ENCODE measurements at regions not wholly inside any gene's neighbourhood (a gene's known extent, or its start where the extent isn't known, plus 50 kb on each side); places are given as distances from the start of the nearest gene placed in this dataset.

DNA sequence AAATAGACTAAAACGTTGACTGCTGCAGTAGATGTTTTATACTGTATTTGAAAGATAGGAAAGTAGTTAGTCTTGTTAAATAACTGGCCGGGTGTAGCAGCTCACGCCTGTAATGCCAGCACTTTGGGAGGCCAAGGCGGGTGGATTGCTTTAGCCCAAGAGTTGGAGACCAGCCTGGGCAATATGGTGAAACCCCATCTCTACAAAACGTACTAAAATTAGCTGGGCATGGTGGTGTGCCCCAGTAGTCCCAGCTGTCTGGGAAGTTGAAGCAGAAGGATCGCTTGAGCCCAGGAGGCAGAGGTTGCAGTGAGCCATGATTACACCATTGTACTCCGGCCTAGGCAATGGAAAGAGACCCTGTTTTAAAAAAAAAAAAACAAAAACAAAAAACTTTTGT, 60.5 kb upstream of the ULK4 start:
- Histone ChIP-seq H3K9me3 (ENCODE audit: control insufficient read depth in 4 of 4, low read length in 3 of 4) (no peaks in the 10 kb centered on the region), H3K4me3 (ENCODE audit: low read depth in 1 of 3, low read length in 3 of 3) (no peak overlapping the region), H3K9ac (ENCODE audit: low read depth in 1 of 2, low read length in 2 of 2) (no peak overlapping the region), H3K36me3 (ENCODE audit: control insufficient read depth in 4 of 4, insufficient read depth in 3 of 4, low read depth in 1 of 4, low read length in 3 of 4) (no peaks in the 10 kb centered on the region), H3K27me3 (ENCODE audit: control insufficient read depth in 4 of 4, insufficient read depth in 4 of 4, low read length in 3 of 4) (no peaks in the 10 kb centered on the region), H3K27ac (ENCODE audit: low read depth in 1 of 2, low read length in 2 of 2) (no peak overlapping the region), H3K4me1 (ENCODE audit: control insufficient read depth in 4 of 4, insufficient read depth in 4 of 4, low read length in 3 of 4) (peaks cover 8 to 60% (median 44%) of the 10 kb centered on the region in 4 donors)
- TF ChIP-seq RXRA (IDR thresholded peaks at IDR 0.05) (no peak), EGR1 (IDR thresholded peaks at IDR 0.05; ENCODE audit: low read depth in 2 of 2) (no peak), YY1 (IDR thresholded peaks at IDR 0.05) (no peak), RAD21 (IDR thresholded peaks at IDR 0.05) (no peak), FOXA2 (IDR thresholded peaks at IDR 0.05) (no peak), HNF4G (IDR thresholded peaks at IDR 0.05) (no peak), FOXA1 (IDR thresholded peaks at IDR 0.05) (no peak), SP1 (IDR thresholded peaks at IDR 0.05) (no peak), GABPA (IDR thresholded peaks at IDR 0.05 in 1 of 2, conservative IDR thresholded peaks at IDR 0.05 in 1 of 2) (no peak), JUND (IDR thresholded peaks at IDR 0.05) (no peak)
- TF ChIP-seq, protein P1, sequence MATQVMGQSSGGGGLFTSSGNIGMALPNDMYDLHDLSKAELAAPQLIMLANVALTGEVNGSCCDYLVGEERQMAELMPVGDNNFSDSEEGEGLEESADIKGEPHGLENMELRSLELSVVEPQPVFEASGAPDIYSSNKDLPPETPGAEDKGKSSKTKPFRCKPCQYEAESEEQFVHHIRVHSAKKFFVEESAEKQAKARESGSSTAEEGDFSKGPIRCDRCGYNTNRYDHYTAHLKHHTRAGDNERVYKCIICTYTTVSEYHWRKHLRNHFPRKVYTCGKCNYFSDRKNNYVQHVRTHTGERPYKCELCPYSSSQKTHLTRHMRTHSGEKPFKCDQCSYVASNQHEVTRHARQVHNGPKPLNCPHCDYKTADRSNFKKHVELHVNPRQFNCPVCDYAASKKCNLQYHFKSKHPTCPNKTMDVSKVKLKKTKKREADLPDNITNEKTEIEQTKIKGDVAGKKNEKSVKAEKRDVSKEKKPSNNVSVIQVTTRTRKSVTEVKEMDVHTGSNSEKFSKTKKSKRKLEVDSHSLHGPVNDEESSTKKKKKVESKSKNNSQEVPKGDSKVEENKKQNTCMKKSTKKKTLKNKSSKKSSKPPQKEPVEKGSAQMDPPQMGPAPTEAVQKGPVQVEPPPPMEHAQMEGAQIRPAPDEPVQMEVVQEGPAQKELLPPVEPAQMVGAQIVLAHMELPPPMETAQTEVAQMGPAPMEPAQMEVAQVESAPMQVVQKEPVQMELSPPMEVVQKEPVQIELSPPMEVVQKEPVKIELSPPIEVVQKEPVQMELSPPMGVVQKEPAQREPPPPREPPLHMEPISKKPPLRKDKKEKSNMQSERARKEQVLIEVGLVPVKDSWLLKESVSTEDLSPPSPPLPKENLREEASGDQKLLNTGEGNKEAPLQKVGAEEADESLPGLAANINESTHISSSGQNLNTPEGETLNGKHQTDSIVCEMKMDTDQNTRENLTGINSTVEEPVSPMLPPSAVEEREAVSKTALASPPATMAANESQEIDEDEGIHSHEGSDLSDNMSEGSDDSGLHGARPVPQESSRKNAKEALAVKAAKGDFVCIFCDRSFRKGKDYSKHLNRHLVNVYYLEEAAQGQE (IDR thresholded peaks at IDR 0.05) = no peak
- TF ChIP-seq, protein P2, sequence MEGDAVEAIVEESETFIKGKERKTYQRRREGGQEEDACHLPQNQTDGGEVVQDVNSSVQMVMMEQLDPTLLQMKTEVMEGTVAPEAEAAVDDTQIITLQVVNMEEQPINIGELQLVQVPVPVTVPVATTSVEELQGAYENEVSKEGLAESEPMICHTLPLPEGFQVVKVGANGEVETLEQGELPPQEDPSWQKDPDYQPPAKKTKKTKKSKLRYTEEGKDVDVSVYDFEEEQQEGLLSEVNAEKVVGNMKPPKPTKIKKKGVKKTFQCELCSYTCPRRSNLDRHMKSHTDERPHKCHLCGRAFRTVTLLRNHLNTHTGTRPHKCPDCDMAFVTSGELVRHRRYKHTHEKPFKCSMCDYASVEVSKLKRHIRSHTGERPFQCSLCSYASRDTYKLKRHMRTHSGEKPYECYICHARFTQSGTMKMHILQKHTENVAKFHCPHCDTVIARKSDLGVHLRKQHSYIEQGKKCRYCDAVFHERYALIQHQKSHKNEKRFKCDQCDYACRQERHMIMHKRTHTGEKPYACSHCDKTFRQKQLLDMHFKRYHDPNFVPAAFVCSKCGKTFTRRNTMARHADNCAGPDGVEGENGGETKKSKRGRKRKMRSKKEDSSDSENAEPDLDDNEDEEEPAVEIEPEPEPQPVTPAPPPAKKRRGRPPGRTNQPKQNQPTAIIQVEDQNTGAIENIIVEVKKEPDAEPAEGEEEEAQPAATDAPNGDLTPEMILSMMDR (IDR thresholded peaks at IDR 0.05; ENCODE audit: low read depth, low read length, missing input control) = no peak
- TF ChIP-seq, protein P3, sequence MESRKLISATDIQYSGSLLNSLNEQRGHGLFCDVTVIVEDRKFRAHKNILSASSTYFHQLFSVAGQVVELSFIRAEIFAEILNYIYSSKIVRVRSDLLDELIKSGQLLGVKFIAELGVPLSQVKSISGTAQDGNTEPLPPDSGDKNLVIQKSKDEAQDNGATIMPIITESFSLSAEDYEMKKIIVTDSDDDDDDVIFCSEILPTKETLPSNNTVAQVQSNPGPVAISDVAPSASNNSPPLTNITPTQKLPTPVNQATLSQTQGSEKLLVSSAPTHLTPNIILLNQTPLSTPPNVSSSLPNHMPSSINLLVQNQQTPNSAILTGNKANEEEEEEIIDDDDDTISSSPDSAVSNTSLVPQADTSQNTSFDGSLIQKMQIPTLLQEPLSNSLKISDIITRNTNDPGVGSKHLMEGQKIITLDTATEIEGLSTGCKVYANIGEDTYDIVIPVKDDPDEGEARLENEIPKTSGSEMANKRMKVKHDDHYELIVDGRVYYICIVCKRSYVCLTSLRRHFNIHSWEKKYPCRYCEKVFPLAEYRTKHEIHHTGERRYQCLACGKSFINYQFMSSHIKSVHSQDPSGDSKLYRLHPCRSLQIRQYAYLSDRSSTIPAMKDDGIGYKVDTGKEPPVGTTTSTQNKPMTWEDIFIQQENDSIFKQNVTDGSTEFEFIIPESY (IDR thresholded peaks at IDR 0.05) = no peak
- DNase-seq (ENCODE audit: low spot score) = no peak
- 85% methylated on average over 7 of the region's 7 CpGs for WGBS

DNA sequence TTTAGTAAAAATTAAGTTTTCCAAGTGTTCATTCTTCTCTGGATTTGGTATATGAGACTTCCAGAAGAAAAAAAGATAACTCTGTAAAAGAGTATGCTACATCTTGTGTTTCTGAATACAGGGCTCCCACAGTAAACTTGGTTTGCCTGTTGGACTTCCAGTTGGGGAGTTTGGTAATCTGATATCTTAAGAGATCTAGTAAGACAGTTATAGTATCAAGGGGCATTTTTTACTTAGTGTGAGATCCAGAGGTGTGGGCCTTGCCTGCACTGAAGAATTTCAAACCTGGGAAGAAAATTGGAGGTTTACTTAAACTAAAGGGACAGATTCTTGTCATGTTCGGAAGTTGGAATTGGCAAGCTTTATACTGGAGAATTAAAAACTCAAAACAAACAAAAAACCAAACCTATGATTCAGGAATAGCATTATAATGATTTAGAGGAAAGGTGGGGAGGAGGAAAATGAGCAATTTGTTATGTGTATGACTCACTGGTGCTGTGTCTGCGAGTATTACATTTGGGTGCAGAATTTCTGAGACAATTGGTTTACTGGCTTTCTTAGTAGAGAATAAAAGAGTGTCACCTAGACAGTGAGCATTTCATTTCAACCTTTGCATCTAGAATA, 58.9 kb upstream of the ULK4 start:
- no peak for TF ChIP-seq FOXA1 (IDR thresholded peaks at IDR 0.05)
- TF ChIP-seq YY1 (IDR thresholded peaks at IDR 0.05) = no peak
- TF ChIP-seq HNF4G (IDR thresholded peaks at IDR 0.05) = no peak
- TF ChIP-seq TAF1 (conservative IDR thresholded peaks at IDR 0.05) = no peak
- no peak for TF ChIP-seq FOXA2 (IDR thresholded peaks at IDR 0.05)
- no peak for TF ChIP-seq RXRA (IDR thresholded peaks at IDR 0.05)
- no peak for TF ChIP-seq HNF4A (conservative IDR thresholded peaks at IDR 0.05)
- no peak for TF ChIP-seq NR2F2 (IDR thresholded peaks at IDR 0.05)
- H3K36me3 ChIP-seq (ENCODE audit: control insufficient read depth in 4 of 4, insufficient read depth in 3 of 4, low read depth in 1 of 4, low read length in 3 of 4) = no peaks in the 10 kb centered on the region
- H3K9ac ChIP-seq (ENCODE audit: low read depth in 1 of 2, low read length in 2 of 2) = no peak overlapping the region
- 54% methylated on average over 2 of the region's 2 CpGs for WGBS
- no peak overlapping the region for H3K4me3 ChIP-seq (ENCODE audit: low read depth in 1 of 3, low read length in 3 of 3)
- no peak for DNase-seq (ENCODE audit: low spot score)
- H3K27me3 ChIP-seq (ENCODE audit: control insufficient read depth in 4 of 4, insufficient read depth in 4 of 4, low read length in 3 of 4) = no peaks in the 10 kb centered on the region
- H3K4me1 ChIP-seq (ENCODE audit: control insufficient read depth in 4 of 4, insufficient read depth in 4 of 4, low read length in 3 of 4) = peaks cover 8 to 66% (median 46%) of the 10 kb centered on the region in 4 donors
- peak overlapping the region; percentile 71 to 79 for H3K27ac ChIP-seq (ENCODE audit: low read depth in 1 of 2, low read length in 2 of 2)
- no peaks in the 10 kb centered on the region for H3K9me3 ChIP-seq (ENCODE audit: control insufficient read depth in 4 of 4, low read length in 3 of 4)

Measured in liver (tissue), 8 donors.